ENCODE measurements at regions not wholly inside any gene's neighbourhood (a gene's known extent, or its start where the extent isn't known, plus 50 kb on each side); places are given as distances from the start of the nearest gene placed in this dataset.

DNA sequence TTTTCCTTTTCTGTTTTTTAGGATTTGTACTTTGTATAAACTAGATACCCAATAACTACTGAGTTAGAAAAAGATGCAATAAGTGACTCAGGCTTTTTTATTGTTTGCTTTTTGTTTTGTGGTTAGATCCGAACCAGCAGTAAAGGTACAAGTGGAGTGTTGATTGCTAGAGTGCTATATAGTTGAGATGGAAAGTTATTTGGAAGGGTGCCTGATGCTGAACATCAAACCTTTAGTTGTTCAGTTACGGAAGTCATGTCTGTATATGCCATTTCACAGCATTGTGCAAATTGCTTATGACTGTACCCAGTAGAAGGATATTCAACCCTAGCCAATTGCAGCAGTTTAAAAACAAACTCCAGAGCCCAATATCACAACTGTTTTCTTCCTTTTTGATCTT lies 285.1 kb downstream of the MAT2B start:
- H3K36me3 ChIP-seq (replicated peaks in 1 of 2; ENCODE audit: control extremely low read depth in 1 of 2, control insufficient read depth in 1 of 2, extremely low read depth in 1 of 2, insufficient read depth in 2 of 2, low read length in 1 of 2): no peaks in the 10 kb centered on the region
- H3K9ac ChIP-seq (ENCODE audit: low read length): no peak overlapping the region
- DNase-seq: no peak
- intact Hi-C loops (cut with micrococcal nuclease): loop anchor here (2.0 kb wide), 1 partner anchor 66 kb away; no protein-coding TSS in a partner anchor
- peaks cover 9% of the 10 kb centered on the region for H3K4me1 Mint-ChIP-seq
- no peaks in the 10 kb centered on the region for H4K20me1 ChIP-seq (ENCODE audit: control insufficient read depth, insufficient read depth, low read length, poor library complexity, severe bottlenecking)
- H3K4me2 ChIP-seq (replicated peaks; ENCODE audit: low read depth, low read length, poor library complexity, severe bottlenecking): no peak overlapping the region
- H3K4me3 ChIP-seq (ENCODE audit: control extremely low read depth in 1 of 5, extremely low read depth in 1 of 5, insufficient read depth in 1 of 5, low read depth in 2 of 5, low read length in 4 of 5): no peak overlapping the region
- ChIA-PET CTCF (no interaction called here), POLR2A (no interaction called here)
- WGBS (ENCODE audit: insufficient coverage): 100% methylated on average over 1 of the region's 2 CpGs
- no peak overlapping the region for H3K27ac ChIP-seq (ENCODE audit: low read length in 2 of 2)
- H2AFZ ChIP-seq (ENCODE audit: insufficient read depth, low read depth, low read length, poor library complexity, severe bottlenecking): no peak overlapping the region
- H3K9me3 Mint-ChIP-seq (ENCODE audit: insufficient read depth): no peaks in the 10 kb centered on the region
- TF ChIP-seq, protein P1, sequence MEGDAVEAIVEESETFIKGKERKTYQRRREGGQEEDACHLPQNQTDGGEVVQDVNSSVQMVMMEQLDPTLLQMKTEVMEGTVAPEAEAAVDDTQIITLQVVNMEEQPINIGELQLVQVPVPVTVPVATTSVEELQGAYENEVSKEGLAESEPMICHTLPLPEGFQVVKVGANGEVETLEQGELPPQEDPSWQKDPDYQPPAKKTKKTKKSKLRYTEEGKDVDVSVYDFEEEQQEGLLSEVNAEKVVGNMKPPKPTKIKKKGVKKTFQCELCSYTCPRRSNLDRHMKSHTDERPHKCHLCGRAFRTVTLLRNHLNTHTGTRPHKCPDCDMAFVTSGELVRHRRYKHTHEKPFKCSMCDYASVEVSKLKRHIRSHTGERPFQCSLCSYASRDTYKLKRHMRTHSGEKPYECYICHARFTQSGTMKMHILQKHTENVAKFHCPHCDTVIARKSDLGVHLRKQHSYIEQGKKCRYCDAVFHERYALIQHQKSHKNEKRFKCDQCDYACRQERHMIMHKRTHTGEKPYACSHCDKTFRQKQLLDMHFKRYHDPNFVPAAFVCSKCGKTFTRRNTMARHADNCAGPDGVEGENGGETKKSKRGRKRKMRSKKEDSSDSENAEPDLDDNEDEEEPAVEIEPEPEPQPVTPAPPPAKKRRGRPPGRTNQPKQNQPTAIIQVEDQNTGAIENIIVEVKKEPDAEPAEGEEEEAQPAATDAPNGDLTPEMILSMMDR (IDR thresholded peaks at IDR 0.05): no peak
- no peak for TF ChIP-seq EZH2 (IDR thresholded peaks at IDR 0.05; ENCODE audit: borderline replicate concordance, insufficient read depth, low read depth, low read length, poor library complexity, severe bottlenecking)
- no peaks in the 10 kb centered on the region for H3K4me1 ChIP-seq (ENCODE audit: control insufficient read depth in 2 of 2, insufficient read depth in 2 of 2, low read length in 2 of 2)
- no peak for ATAC-seq (ENCODE audit: low read depth)
- H3K27ac Mint-ChIP-seq: no peak overlapping the region
- no peaks in the 10 kb centered on the region for H3K27me3 Mint-ChIP-seq
- H3K4me3 Mint-ChIP-seq: no peak overlapping the region
- H3K79me2 ChIP-seq (ENCODE audit: control insufficient read depth, insufficient read depth, low read length): no peaks in the 10 kb centered on the region
- H3K27me3 ChIP-seq (replicated peaks in 1 of 4; ENCODE audit: control extremely low read depth in 1 of 4, control insufficient read depth in 3 of 4, insufficient read depth in 4 of 4, low read length in 3 of 4): no peaks in the 10 kb centered on the region
- H3K9me3 ChIP-seq (ENCODE audit: control extremely low read depth in 1 of 3, control insufficient read depth in 2 of 3, insufficient read depth in 1 of 3, low read length in 2 of 3): peaks cover 0 to 4% (median 3%) of the 10 kb centered on the region in 3 donors

GRCh38 chr5:163794993-163795392 lies 289.6 kb downstream of the MAT2B start:
- no peaks in the 10 kb centered on the region for H4K20me1 ChIP-seq (ENCODE audit: control insufficient read depth, insufficient read depth, low read length, poor library complexity, severe bottlenecking)
- no peaks in the 10 kb centered on the region for H3K27me3 Mint-ChIP-seq
- no CpG with 5 or more reads among the region's 2 CpGs for WGBS (ENCODE audit: insufficient coverage)
- no peaks in the 10 kb centered on the region for H3K27me3 ChIP-seq (replicated peaks in 1 of 4; ENCODE audit: control extremely low read depth in 1 of 4, control insufficient read depth in 3 of 4, insufficient read depth in 4 of 4, low read length in 3 of 4)
- no peak overlapping the region for H2AFZ ChIP-seq (ENCODE audit: insufficient read depth, low read depth, low read length, poor library complexity, severe bottlenecking)
- ATAC-seq (ENCODE audit: low read depth): no peak
- no peaks in the 10 kb centered on the region for H3K79me2 ChIP-seq (ENCODE audit: control insufficient read depth, insufficient read depth, low read length)
- H3K27ac ChIP-seq (ENCODE audit: low read length in 2 of 2): no peak overlapping the region
- peaks cover 3% of the 10 kb centered on the region for H3K9me3 Mint-ChIP-seq (ENCODE audit: insufficient read depth)
- ChIA-PET CTCF (no interaction called here), POLR2A (no interaction called here)
- H3K4me1 ChIP-seq (ENCODE audit: control insufficient read depth in 2 of 2, insufficient read depth in 2 of 2, low read length in 2 of 2): no peaks in the 10 kb centered on the region
- H3K9ac ChIP-seq (ENCODE audit: low read length): no peak overlapping the region
- peaks cover 9% of the 10 kb centered on the region for H3K4me1 Mint-ChIP-seq
- no peak overlapping the region for H3K4me2 ChIP-seq (replicated peaks; ENCODE audit: low read depth, low read length, poor library complexity, severe bottlenecking)
- no peaks in the 10 kb centered on the region for H3K36me3 ChIP-seq (replicated peaks in 1 of 2; ENCODE audit: control extremely low read depth in 1 of 2, control insufficient read depth in 1 of 2, extremely low read depth in 1 of 2, insufficient read depth in 2 of 2, low read length in 1 of 2)
- no peak for DNase-seq
- no peak overlapping the region for H3K4me3 ChIP-seq (ENCODE audit: control extremely low read depth in 1 of 5, extremely low read depth in 1 of 5, insufficient read depth in 1 of 5, low read depth in 2 of 5, low read length in 4 of 5)
- no peak overlapping the region for H3K4me3 Mint-ChIP-seq
- peaks cover 0 to 2% (median 0%) of the 10 kb centered on the region in 3 donors for H3K9me3 ChIP-seq (ENCODE audit: control extremely low read depth in 1 of 3, control insufficient read depth in 2 of 3, insufficient read depth in 1 of 3, low read length in 2 of 3)
- intact Hi-C loops (cut with micrococcal nuclease): no loop called here
- H3K27ac Mint-ChIP-seq: no peak overlapping the region
- TF ChIP-seq EZH2 (IDR thresholded peaks at IDR 0.05; ENCODE audit: borderline replicate concordance, insufficient read depth, low read depth, low read length, poor library complexity, severe bottlenecking): no peak
- TF ChIP-seq, protein P1 (IDR thresholded peaks at IDR 0.05): no peak
